Activated CD4-positive, alpha-beta T cell treated with anti-CD3 and anti-CD28 coated beads, Interleukin-2, amount 50 U/mL, for 1 hour (primary cell): ENCODE measurements at regions not wholly inside any gene's neighbourhood (a gene's known extent, or its start where the extent isn't known, plus 50 kb on each side); places are given as distances from the start of the nearest gene placed in this dataset.

Experiments
- DNase-seq: peaks from one replicate; pipeline ENCODE4 v3.0.0-alpha.2; 2020

GRCh38 chr21:38875694-38876492 is 70.2 kb downstream of the ETS2 start:
- DNase-seq = no peak
